ENCODE measurements at regions not wholly inside any gene's neighbourhood (a gene's known extent, or its start where the extent isn't known, plus 50 kb on each side); places are given as distances from the start of the nearest gene placed in this dataset.

DNA sequence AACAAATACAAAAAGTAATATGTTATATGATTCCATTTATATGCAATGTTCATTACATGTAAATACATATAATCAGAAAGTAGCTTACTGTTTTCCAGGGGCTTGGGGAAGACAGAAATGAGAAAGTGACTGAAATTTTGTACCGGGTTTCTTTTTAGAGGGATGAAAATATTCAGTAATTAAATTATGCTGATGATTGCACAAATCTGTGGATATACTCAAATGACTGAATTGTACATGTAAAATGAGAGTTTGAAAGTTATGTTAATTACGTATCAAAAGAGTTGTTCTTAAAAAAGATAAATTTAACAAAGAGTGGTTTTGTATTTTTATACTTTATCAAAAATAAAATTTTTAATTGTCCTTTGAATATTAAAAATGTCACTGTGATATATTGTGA, 856.3 kb downstream of the DSC3 start:
- Histone ChIP-seq H3K27ac (ENCODE audit: low read length) (no peak overlapping the region), H3K9me3 (ENCODE audit: control insufficient read depth, insufficient read depth, low read depth, low read length) (no peaks in the 10 kb centered on the region), H3K27me3 (ENCODE audit: control insufficient read depth, insufficient read depth, low read length) (no peaks in the 10 kb centered on the region), H3K36me3 (ENCODE audit: control insufficient read depth, insufficient read depth, low read length) (no peaks in the 10 kb centered on the region), H3K4me1 (ENCODE audit: control insufficient read depth, insufficient read depth, low read length) (no peaks in the 10 kb centered on the region), H3K4me3 (ENCODE audit: low read depth in 2 of 2, low read length in 2 of 2) (no peak overlapping the region)
- in situ Hi-C loops (cut with HindIII; ENCODE audit: low pct_unique_long_range_greater_than_20kb, low sequenced_read_pairs) (no loop called here), intact Hi-C loops (cut with micrococcal nuclease; ENCODE audit: unreplicated experiment) (no loop called here)
- no peak for ATAC-seq
- BruUV-seq (replicated peaks) = no TSS peak
- TF ChIP-seq TCF7L2 (IDR thresholded peaks at IDR 0.05; ENCODE audit: low read depth, low read length) (no peak), POLR2AphosphoS5 (IDR thresholded peaks at IDR 0.05; ENCODE audit: low read depth, low read length) (no peak), SIN3A (IDR thresholded peaks at IDR 0.05; ENCODE audit: borderline replicate concordance, insufficient read depth, low read depth, low read length) (no peak), REST (IDR thresholded peaks at IDR 0.05; ENCODE audit: insufficient read depth in 1 of 2, low read depth in 2 of 2, low read length in 1 of 2) (no peak)
- TF ChIP-seq, protein P1, sequence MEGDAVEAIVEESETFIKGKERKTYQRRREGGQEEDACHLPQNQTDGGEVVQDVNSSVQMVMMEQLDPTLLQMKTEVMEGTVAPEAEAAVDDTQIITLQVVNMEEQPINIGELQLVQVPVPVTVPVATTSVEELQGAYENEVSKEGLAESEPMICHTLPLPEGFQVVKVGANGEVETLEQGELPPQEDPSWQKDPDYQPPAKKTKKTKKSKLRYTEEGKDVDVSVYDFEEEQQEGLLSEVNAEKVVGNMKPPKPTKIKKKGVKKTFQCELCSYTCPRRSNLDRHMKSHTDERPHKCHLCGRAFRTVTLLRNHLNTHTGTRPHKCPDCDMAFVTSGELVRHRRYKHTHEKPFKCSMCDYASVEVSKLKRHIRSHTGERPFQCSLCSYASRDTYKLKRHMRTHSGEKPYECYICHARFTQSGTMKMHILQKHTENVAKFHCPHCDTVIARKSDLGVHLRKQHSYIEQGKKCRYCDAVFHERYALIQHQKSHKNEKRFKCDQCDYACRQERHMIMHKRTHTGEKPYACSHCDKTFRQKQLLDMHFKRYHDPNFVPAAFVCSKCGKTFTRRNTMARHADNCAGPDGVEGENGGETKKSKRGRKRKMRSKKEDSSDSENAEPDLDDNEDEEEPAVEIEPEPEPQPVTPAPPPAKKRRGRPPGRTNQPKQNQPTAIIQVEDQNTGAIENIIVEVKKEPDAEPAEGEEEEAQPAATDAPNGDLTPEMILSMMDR (IDR thresholded peaks at IDR 0.05) = no peak
- ChIA-PET CTCF (no interaction called here), POLR2A (no interaction called here)
- no peak for DNase-seq (ENCODE audit: low read depth, low spot score)

- H3K36me3 ChIP-seq (ENCODE audit: control insufficient read depth, insufficient read depth, low read length) = no peaks in the 10 kb centered on the region
- ChIA-PET CTCF (no interaction called here), POLR2A (no interaction called here)
- no peak overlapping the region for H3K27ac ChIP-seq (ENCODE audit: low read length)
- no TSS peak for BruUV-seq (replicated peaks)
- no peaks in the 10 kb centered on the region for H3K4me1 ChIP-seq (ENCODE audit: control insufficient read depth, insufficient read depth, low read length)
- in situ Hi-C loops (cut with HindIII; ENCODE audit: low pct_unique_long_range_greater_than_20kb, low sequenced_read_pairs) (no loop called here), intact Hi-C loops (cut with micrococcal nuclease; ENCODE audit: unreplicated experiment) (no loop called here)
- no peaks in the 10 kb centered on the region for H3K27me3 ChIP-seq (ENCODE audit: control insufficient read depth, insufficient read depth, low read length)
- H3K4me3 ChIP-seq (ENCODE audit: low read depth in 2 of 2, low read length in 2 of 2) = no peak overlapping the region
- DNase-seq (ENCODE audit: low read depth, low spot score) = no peak
- ATAC-seq = no peak
- H3K9me3 ChIP-seq (ENCODE audit: control insufficient read depth, insufficient read depth, low read depth, low read length) = no peaks in the 10 kb centered on the region
- TF ChIP-seq REST (IDR thresholded peaks at IDR 0.05; ENCODE audit: insufficient read depth in 1 of 2, low read depth in 2 of 2, low read length in 1 of 2) = no peak
- TF ChIP-seq, protein P1 (IDR thresholded peaks at IDR 0.05) = no peak
- TF ChIP-seq TCF7L2 (IDR thresholded peaks at IDR 0.05; ENCODE audit: low read depth, low read length) = no peak
- no peak for TF ChIP-seq SIN3A (IDR thresholded peaks at IDR 0.05; ENCODE audit: borderline replicate concordance, insufficient read depth, low read depth, low read length)
- no peak for TF ChIP-seq POLR2AphosphoS5 (IDR thresholded peaks at IDR 0.05; ENCODE audit: low read depth, low read length)
Observed at GRCh38 chr18:30177056-30177455, 865.5 kb downstream of the DSC3 start.

Measured in Panc1 (cell line).